VCaP (cell line): ENCODE measurements at regions not wholly inside any gene's neighbourhood (a gene's known extent, or its start where the extent isn't known, plus 50 kb on each side); places are given as distances from the start of the nearest gene placed in this dataset.

ENCODE experiments used
- H3K27ac ChIP-seq: fragments of 450-650 bp; 2 replicates; pipeline ENCODE4 v1.5.1; 2017
- TF ChIP-seq, protein P1 (sequence below): fragments of 450-650 bp; conservative IDR thresholded peaks from 2 replicates; pipeline ENCODE4 v1.5.1; 2017; ENCODE audit warnings: mild to moderate bottlenecking, moderate library complexity

DNA sequence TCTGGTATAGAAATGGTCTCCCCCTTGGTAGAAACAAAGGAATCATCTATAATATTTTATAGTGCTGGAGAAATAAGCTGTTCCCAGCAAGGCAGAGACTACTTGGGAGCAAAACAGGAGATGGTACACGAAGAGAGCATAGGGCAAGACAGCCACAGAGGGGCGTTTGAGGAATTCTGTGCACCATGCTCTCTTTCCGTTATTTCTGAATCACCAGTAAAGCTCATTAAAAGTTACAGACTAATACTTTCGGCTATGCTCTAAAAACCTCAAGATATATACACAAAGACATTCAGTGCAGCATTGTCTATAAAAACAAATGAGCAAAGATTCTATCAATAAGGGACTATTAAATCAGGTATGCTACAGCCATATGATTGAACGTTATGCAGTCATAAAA is 68.5 kb upstream of the FHIP2A start:
- TF ChIP-seq, protein P1, sequence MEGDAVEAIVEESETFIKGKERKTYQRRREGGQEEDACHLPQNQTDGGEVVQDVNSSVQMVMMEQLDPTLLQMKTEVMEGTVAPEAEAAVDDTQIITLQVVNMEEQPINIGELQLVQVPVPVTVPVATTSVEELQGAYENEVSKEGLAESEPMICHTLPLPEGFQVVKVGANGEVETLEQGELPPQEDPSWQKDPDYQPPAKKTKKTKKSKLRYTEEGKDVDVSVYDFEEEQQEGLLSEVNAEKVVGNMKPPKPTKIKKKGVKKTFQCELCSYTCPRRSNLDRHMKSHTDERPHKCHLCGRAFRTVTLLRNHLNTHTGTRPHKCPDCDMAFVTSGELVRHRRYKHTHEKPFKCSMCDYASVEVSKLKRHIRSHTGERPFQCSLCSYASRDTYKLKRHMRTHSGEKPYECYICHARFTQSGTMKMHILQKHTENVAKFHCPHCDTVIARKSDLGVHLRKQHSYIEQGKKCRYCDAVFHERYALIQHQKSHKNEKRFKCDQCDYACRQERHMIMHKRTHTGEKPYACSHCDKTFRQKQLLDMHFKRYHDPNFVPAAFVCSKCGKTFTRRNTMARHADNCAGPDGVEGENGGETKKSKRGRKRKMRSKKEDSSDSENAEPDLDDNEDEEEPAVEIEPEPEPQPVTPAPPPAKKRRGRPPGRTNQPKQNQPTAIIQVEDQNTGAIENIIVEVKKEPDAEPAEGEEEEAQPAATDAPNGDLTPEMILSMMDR: no peak
- no peak overlapping the region for H3K27ac ChIP-seq

DNA sequence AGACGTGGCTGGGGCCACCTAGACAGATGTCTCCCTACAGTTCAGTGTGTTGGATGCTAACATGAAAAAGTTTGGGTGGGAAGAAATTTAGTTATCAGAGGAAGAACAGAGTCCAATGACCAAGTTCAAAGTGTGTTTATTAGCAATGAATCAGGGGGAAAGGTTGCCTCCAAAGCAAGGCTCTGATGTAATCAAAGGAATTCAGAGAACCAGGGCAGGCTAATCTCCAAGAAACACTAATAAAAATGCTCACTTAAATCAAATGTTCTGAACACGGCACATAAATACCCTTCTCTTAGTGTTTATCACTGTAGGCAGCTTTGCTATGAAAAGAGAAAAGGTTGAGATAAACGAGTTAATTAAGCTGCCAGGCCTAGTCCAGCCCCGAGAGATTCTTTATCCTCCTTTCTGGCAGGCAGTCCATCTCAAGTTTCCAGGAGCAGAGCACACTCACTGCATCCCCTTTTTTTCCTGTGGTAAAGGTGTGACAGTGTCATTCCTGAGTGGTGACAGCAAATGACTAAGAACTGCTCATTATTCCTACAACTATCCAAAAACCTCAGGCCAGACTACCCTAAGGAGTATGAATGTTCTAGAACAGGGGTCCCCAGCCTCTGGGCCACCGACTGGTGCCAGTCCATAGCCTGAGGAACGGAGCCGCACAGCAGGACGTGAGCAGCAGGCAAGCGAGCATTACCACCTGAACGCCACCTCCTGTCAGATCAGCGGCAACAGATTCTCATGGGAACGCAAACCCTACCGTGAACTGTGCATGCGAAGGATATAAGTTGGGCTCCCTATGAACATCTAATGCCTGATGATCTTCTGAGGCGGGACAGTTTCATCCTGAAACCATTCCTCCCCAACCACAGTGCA is 66.9 kb upstream of the FHIP2A start:
- TF ChIP-seq, protein P1: no peak
- no peak overlapping the region for H3K27ac ChIP-seq

DNA sequence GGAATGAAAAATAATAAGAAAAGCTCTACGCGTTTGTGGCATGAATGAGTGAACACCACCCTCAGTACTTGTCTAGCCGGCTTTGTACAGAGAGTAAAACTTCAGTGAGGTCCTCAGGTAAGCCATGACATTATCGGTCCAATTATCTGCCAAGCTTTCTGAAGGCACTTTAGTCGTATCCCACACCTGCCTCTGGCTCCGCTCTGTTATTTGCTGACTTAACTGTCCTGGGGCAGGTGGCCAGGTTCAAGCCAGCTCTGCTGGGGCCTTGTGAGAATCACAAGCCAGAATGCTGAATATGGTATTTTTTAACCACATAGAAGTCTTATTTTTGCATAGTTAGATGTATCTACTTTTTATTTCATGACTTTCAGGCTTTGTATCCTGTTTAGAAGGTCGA is 66.0 kb upstream of the FHIP2A start:
- TF ChIP-seq, protein P1: no peak
- H3K27ac ChIP-seq: no peak overlapping the region

DNA sequence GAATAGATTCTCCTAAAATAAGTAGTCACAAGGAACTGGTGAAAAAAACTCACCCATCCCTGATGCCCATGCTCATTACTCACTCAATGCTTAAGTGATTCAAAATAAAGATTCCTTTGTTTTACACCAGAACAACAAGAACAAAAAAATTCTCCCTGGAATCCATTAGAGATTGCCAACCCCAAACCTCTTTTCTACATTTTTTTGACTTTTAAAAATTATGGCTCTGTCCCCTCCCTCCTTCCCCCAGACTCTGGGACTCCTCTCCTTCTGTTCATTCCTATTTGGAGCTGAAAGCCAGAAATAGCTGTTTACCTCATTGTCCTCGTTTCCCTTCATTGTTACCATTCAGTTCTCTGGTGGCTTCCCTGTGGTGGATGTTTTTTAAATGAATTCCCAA is 63.2 kb upstream of the FHIP2A start:
- H3K27ac ChIP-seq: no peak overlapping the region
- TF ChIP-seq, protein P1: no peak

DNA sequence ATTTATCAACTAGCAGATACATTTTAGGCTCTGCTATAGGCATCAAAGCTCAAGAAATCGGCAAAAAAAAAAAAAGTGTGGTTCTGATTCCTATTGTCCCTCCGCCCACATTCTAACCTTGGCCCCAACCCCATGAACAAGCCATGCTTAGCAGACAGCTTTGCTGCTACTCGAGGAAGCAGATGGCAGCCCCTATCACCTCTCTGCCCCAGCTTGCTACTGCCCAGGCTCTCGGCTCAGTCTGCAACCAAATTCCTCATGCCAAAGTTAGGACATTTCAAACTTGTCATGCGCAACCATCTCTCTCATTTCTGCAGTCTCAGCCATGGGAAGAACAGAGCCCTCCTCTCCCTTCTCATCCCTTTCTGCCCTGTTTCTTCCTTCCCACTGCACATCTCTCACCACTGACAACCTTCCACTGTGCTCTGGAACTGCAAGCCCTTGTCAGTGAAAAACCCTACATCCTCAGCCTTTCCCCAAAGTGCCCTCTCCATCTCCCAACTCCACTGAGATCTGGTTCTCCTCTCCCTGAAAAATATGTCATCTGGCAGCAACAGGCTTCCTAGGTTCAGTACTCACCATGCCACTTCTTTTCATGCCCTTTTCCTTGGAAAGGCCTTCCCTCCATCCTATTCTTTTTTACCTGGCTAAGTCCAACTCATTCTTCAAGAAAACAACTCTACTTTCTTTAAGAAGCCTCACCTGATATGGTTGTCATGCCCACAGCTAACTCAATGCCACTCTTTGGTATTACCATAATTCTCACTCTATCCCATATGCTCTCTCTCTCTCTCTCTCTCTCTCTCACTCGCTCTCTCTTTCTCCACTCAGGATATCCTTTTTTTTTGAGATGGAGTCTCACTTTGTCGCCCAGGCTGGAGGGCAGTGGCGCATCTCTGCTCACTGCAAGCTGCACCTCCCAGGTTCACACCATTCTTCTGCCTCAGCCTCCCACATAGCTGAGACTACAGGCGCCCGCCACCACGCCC is 60.1 kb upstream of the FHIP2A start:
- no peak overlapping the region for H3K27ac ChIP-seq
- TF ChIP-seq, protein P1: no peak

DNA sequence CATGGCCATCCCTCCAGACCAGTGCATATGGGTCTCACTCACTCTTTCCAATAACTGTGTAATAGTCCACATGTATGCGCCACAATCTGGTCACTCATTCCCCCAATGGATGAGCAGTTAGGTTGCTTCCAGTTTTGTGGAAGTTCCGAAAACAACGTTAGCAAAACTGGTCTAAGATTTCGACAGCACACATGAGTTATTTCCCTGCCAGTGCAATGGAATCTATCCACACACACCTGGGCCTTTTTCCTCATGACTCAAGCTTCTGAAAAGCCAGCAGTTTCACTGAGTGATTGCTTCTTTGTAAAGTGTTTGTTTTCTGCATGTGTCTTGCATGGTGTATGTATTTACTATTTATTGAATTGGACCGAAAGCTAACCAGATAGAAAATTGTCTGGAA is 58.8 kb upstream of the FHIP2A start:
- TF ChIP-seq, protein P1: no peak

DNA sequence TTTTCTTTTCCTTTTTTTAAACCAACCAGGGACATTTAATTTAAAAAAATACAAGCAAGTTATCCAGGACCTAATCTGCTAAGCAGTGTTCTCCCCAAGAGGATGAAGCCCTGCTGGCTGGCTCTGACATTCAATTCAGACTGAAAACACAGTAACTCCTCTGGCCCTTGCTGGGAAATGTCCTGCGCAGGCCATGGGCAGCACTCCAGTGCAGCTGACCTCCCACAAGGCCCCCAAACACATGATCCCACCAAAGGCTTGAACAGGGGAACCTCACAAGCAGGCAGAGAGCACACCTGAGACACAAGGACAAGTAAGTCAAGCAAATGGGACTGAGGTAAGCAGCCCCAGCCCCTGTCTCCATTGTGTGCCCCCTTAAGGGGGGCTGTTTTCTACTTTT is 56.9 kb upstream of the FHIP2A start:
- TF ChIP-seq, protein P1: no peak
- H3K27ac ChIP-seq: no peak overlapping the region

More for the DNA sequence above, 58.8 kb upstream of the FHIP2A start:
- no peak overlapping the region for H3K27ac ChIP-seq
